ENCODE measurements at regions not wholly inside any gene's neighbourhood (a gene's known extent, or its start where the extent isn't known, plus 50 kb on each side); places are given as distances from the start of the nearest gene placed in this dataset.

- TF ChIP-seq, protein P1, sequence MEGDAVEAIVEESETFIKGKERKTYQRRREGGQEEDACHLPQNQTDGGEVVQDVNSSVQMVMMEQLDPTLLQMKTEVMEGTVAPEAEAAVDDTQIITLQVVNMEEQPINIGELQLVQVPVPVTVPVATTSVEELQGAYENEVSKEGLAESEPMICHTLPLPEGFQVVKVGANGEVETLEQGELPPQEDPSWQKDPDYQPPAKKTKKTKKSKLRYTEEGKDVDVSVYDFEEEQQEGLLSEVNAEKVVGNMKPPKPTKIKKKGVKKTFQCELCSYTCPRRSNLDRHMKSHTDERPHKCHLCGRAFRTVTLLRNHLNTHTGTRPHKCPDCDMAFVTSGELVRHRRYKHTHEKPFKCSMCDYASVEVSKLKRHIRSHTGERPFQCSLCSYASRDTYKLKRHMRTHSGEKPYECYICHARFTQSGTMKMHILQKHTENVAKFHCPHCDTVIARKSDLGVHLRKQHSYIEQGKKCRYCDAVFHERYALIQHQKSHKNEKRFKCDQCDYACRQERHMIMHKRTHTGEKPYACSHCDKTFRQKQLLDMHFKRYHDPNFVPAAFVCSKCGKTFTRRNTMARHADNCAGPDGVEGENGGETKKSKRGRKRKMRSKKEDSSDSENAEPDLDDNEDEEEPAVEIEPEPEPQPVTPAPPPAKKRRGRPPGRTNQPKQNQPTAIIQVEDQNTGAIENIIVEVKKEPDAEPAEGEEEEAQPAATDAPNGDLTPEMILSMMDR (conservative IDR thresholded peaks at IDR 0.05; ENCODE audit: low read depth, low read length) = no peak
- TF ChIP-seq EZH2 (IDR thresholded peaks at IDR 0.05; ENCODE audit: borderline replicate concordance, low read depth, low read length, poor library complexity, severe bottlenecking) = no peak
These were observed 50.1 kb upstream of the SMOC2 start for GRCh38 chr6:168390749-168391420.

Measured in A673 (cell line).